Activated CD4-positive, CD25-positive, alpha-beta regulatory T cell treated with anti-CD3 and anti-CD28 coated beads, Interleukin-2, amount 50 U/mL, for 24 hours (primary cell): ENCODE measurements at regions not wholly inside any gene's neighbourhood (a gene's known extent, or its start where the extent isn't known, plus 50 kb on each side); places are given as distances from the start of the nearest gene placed in this dataset.

Experiments used
- ATAC-seq, 2 donors: fragments of 150-1000 bp; cut with Tn5 transposase; one replicate each; pipeline ENCODE4 v1.10.0; 2021; ENCODE audit warnings: mild to moderate bottlenecking in 1 of 2, moderate library complexity in 1 of 2

- ATAC-seq = no peak
These were observed 109.9 kb downstream of the RBFOX3 start for GRCh38 chr17:79500745-79501618.

- no peak for ATAC-seq
These were observed 112.0 kb downstream of the RBFOX3 start for GRCh38 chr17:79498854-79499253.

- ATAC-seq = no peak
These were observed 113.0 kb downstream of the RBFOX3 start for GRCh38 chr17:79497777-79498348.

DNA sequence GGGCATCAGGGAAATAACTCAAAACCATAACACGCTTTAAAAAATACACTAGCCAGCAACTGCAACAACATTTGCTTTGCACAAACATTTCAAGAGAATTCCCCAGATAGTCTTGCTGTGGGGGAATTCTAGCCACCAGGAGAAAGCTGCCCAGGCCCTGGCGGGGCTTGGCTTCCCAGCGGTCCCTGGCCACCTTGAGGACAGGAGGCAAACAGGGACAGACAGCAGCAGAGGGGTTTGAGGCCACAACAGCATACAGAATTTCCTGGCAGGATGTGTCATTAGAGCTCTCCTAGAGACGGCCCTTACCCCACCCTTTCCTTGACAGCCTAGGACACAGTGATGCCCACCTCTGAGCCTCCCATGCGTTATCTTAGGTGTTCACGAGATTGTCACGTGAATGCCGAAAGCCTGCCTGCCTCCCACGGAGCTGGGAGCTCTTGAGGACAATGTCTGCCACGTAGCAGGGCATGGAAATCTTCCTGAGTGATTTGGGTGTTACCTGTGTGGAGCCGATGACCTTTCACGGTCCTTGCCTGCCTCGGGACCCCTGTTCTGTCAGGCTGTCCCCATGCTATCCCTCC lies 114.3 kb downstream of the RBFOX3 start:
- no peak for ATAC-seq

DNA sequence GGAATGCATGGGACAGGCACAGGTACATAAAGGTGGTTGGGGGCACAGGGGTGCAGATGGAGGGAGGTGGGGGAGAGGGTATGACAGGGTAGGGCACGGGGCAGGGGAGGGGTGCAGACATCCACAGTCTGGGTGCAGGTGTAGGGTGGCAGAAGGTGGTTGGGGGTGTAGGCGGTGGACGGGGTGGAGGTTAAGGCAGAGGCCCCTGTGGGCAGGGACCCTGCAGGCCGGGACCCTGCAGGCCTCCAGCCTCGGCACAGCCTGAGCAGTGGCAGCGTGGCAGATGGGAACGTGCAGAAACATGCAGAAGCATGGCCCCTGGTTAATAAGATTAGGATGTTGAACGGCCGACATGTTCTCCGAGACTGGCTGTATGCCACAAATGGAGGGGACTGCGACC lies 115.2 kb downstream of the RBFOX3 start:
- no peak for ATAC-seq

- ATAC-seq = no peak
These were observed 119.8 kb downstream of the RBFOX3 start for GRCh38 chr17:79491006-79491405.

- no peak for ATAC-seq
These were observed 120.3 kb downstream of the RBFOX3 start for GRCh38 chr17:79490530-79490929.

- ATAC-seq = no peak
These were observed 123.7 kb downstream of the RBFOX3 start for GRCh38 chr17:79487149-79487548.

- no peak for ATAC-seq
These were observed 124.9 kb downstream of the RBFOX3 start for GRCh38 chr17:79485991-79486390.

GRCh38 chr17:79485419-79485985 lies 125.3 kb downstream of the RBFOX3 start:
- ATAC-seq = no peak

DNA sequence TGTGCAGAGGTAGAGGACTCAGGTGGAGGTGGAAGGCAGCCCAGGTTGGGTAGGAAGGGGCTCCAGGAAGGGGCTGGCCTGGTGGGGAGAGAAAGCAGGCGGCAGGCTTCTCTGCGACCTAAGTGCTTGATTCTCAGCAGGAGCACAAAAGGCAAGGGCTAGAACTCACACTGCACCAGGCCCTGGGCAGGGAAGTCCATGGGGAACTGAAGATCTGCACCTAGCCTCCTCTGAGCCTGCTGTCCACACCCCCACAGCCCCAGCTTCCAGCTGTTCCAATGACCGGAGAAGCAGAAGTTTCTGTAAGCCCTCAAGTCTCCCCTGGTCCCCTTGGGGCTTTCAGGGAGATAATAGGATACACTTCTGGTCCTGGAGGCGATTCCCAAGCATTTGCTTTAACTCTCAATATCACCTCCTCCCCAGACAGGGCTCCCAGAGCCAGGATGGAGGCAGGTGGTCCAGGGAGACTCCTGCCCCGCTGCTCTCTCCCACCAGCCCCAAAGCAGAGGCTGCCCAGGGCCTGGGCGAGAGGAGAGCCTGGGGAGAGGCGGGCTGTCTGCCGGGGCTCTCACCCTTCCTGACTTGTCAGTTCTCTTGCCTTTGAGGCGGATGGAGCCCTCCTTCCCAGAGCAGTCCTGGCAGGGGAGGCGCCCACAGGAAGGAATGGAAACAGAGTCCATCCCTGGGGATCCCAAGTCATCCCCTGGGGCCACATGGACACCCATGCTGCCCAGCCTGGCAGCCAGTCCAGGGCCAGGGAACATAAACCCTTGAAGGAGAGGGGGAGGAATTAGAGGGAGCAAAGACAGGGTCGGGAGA lies 126.0 kb downstream of the RBFOX3 start:
- ATAC-seq = no peak

DNA sequence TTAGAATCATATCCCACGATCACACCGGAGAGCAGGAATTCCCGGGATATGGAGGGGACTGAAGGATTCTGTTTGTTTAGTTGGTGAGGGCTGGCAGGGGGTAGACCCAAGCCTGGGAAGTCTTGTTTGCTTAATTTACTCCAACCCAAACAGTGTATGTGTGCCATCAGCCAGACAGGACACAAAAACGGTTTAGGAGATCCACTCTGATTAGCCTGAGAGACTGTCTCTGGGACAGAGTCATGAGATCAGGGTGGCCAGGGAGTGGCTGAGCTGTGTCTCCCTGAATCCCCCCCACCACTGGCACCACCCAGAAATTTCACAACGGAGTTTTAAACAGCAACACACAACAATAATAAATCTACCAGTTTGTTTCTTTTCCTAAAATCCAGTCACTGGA lies 127.0 kb downstream of the RBFOX3 start:
- ATAC-seq = no peak

GRCh38 chr17:79482727-79483521 lies 127.9 kb downstream of the RBFOX3 start:
- ATAC-seq = no peak

- no peak for ATAC-seq
These were observed 131.0 kb downstream of the RBFOX3 start for GRCh38 chr17:79479876-79480275.

GRCh38 chr17:79478841-79479240 lies 132.0 kb downstream of the RBFOX3 start:
- no peak for ATAC-seq

DNA sequence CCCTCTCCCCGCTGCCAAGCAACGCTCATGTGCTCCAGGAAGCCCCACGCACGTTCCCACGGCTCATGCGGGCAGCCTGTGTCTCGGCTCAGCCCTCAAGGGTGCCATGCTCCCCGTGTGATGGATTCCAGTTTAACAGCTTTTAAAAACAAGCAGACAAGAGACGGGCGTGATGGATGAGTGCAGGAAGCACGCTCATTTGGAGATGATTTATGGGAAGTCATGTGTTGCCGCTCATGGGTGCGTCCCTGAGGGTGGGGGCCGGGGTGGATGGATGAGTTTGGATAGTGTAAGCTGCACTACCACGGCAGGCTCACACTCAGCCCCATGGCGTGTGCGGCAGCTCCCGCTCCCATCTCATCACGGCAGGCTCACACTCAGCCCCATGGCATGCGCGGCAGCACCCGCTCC lies 132.8 kb downstream of the RBFOX3 start:
- no peak for ATAC-seq

GRCh38 chr17:79476074-79476652 lies 134.7 kb downstream of the RBFOX3 start:
- ATAC-seq = no peak

DNA sequence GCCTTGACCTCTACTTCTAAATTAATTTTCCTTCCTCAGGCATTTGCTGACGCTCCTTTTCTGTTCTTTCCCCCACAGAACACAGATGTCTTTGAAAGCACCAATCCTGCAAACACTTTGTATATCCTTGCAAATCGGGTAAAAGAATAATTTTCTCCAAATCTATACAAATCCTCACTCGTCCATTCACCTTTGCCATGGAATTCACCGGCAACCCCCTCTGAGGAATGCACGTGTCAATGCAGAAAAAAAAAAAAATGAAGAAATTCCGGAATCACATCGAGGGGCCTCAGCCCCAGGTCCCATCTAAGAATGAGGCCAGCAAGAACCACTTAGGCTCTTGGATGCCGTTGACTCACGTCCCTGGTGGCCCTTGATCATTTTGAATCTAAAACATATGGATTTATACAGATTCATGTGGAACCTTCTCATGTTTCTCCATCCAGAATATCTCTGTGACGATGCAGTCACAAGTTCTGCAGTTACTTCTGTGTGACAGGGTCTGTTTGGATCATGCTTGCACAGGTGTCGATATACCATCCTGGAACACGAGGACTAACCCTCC lies 136.9 kb downstream of the RBFOX3 start:
- no peak for ATAC-seq

DNA sequence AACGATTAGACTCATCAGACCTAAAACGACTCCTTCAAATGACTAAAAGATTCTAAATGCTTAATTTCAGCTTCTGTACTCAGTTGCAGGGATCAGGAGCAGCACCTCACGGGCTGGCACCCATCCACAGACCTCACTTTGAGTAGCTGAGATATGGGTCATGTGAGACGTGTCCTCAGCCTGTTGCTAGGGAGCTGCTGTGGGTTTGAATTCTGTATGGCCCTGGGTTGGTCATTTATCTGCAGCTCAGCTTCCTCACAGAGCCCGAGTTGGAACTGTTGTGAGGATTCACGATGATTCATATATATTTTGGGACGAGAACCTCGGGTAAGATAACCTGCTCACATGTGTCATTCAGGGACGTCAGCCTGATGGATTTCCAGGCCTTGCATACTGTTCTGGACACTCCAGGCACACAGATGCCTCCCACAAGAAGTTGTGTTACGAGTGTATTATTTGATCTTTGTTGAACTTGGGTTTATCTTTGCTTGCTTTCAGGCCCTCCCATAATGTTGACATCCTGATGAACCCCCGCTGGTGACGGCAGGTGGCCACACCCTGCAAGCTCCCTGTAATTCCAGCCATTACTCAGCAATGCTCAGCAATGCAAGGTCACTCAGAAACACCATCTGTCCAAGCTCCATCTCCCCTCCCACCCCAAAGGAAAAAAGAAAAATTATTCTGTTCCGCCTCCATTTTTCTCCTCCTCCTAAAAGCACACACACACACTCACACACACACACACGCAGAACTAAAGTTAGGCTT lies 137.6 kb downstream of the RBFOX3 start:
- no peak for ATAC-seq

GRCh38 chr17:79470754-79471153 lies 140.1 kb downstream of the RBFOX3 start:
- ATAC-seq = no peak
